Upper lobe of right lung (tissue), 1 donor: ENCODE measurements at regions not wholly inside any gene's neighbourhood (a gene's known extent, or its start where the extent isn't known, plus 50 kb on each side); places are given as distances from the start of the nearest gene placed in this dataset.

Source experiments
- ATAC-seq: fragments of 200-7000 bp; cut with Tn5 transposase; one replicate; pipeline ENCODE4 v1.9.1; 2020; ENCODE audit warnings: mild to moderate bottlenecking, moderate library complexity
- DNase-seq: peaks from one replicate; pipeline ENCODE4 v3.0.0-alpha.2; 2020
- H3K27ac ChIP-seq: fragments of 200-600 bp; one replicate; pipeline ENCODE4 v1.8.0; 2022
- H3K27me3 ChIP-seq: fragments of 200-600 bp; one replicate; pipeline ENCODE4 v1.8.0; 2022; ENCODE audit warnings: mild to moderate bottlenecking
- H3K36me3 ChIP-seq: fragments of 200-600 bp; one replicate; pipeline ENCODE4 v1.8.0; 2022
- H3K4me1 ChIP-seq: fragments of 200-600 bp; one replicate; pipeline ENCODE4 v1.8.0; 2022
- H3K4me3 ChIP-seq: fragments of 200-600 bp; one replicate; pipeline ENCODE4 v1.8.0; 2022; ENCODE audit warnings: mild to moderate bottlenecking
- H3K9me3 ChIP-seq: fragments of 200-600 bp; one replicate; pipeline ENCODE4 v1.8.0; 2022
- CTCF ChIP-seq: fragments of 200-600 bp; IDR thresholded peaks from one replicate; pipeline ENCODE4 v1.8.0; 2022; ENCODE audit warnings: antibody characterized with exemption
- intact Hi-C: fragments of 100-400 bp; cut with DNase I; formaldehyde crosslinking; loops from one replicate; pipeline ENCODE4 v1.11.0; 2022
- donor health status: DM: no; HTN: yes; CAD: no; lungs with severe emphysema.

DNA sequence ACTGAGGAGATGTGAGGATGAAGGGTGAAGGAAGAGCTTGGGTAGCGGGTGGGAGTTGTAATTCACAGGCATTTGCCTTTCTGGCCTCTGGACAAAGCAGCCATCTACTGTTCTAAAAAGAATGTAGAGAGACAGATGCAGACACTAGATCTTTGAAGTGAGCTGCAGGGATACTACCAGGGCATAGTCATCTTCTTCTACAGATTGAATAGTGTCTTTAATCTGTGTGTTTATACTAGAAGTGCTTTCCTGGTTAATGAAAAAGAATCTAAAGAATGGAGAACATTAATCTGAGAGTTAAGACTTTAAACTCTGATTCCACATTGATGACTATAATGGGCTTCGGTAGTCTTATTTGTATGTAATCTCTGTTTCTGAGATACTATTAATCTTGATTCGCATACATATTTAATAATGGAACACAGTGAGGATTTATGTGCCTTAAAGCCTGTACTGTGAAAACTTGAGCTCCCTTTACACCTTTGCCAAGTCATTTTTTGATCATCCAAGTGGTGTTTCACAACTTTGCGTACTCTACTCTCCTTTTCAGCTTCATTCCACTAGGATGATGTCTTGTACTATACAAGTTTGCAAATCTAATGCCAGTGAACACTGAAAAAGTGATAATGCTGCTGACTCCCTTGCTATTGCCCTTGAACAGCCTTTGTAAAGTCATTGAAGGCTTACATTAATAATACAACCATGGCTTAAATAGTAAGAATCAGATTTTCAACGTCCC, 2199.4 kb upstream of the PCDH20 start:
- Histone ChIP-seq H3K4me3 (no peak overlapping the region), H3K27me3 (peaks cover 5% of the 10 kb centered on the region), H3K27ac (no peak overlapping the region), H3K4me1 (no peaks in the 10 kb centered on the region), H3K9me3 (no peaks in the 10 kb centered on the region), H3K36me3 (no peaks in the 10 kb centered on the region)
- no peak for ATAC-seq
- no peak for TF ChIP-seq CTCF
- intact Hi-C loops, result no loop called here
- DNase-seq, result no peak

GRCh38 chr13:63607153-63607552, 2191.5 kb upstream of the PCDH20 start:
- no peak for TF ChIP-seq CTCF
- Histone ChIP-seq H3K27me3 (no peaks in the 10 kb centered on the region), H3K27ac (no peak overlapping the region), H3K9me3 (peaks cover 3% of the 10 kb centered on the region), H3K4me3 (no peak overlapping the region), H3K4me1 (no peaks in the 10 kb centered on the region), H3K36me3 (no peaks in the 10 kb centered on the region)
- intact Hi-C loops, result no loop called here
- no peak for DNase-seq
- ATAC-seq, result no peak

GRCh38 chr13:63605962-63606361, 2190.3 kb upstream of the PCDH20 start:
- no peak overlapping the region for H3K4me3 ChIP-seq
- H3K36me3 ChIP-seq, result no peaks in the 10 kb centered on the region
- no peaks in the 10 kb centered on the region for H3K4me1 ChIP-seq
- H3K9me3 ChIP-seq, result peaks cover 3% of the 10 kb centered on the region
- ATAC-seq, result no peak
- intact Hi-C loops, result no loop called here
- no peak overlapping the region for H3K27ac ChIP-seq
- no peaks in the 10 kb centered on the region for H3K27me3 ChIP-seq
- DNase-seq, result no peak
- TF ChIP-seq CTCF, result no peak

DNA sequence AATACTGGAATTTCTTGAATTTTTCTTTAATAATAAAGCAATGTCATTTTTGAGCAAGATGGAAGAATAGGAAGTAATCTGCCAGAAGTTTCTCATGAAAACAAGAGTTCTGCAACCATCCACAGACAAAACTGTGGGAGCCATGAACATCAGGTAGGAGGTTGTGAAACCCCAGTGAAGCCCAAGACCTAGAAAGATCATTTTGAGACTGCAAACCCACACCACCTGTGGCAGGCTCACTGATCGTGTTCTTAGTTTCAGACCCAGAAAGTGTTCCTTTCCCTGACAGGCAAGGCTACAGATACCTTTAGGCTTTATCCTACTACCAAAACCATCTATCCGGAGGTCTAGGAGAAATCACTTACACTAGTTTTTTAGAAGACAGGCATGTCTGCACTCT, 2189.8 kb upstream of the PCDH20 start:
- no peak overlapping the region for H3K27ac ChIP-seq
- no peaks in the 10 kb centered on the region for H3K4me1 ChIP-seq
- intact Hi-C loops, result no loop called here
- H3K27me3 ChIP-seq, result no peaks in the 10 kb centered on the region
- H3K9me3 ChIP-seq, result peaks cover 3% of the 10 kb centered on the region
- TF ChIP-seq CTCF, result no peak
- ATAC-seq (no peak), DNase-seq (no peak)
- no peak overlapping the region for H3K4me3 ChIP-seq
- H3K36me3 ChIP-seq, result no peaks in the 10 kb centered on the region

DNA sequence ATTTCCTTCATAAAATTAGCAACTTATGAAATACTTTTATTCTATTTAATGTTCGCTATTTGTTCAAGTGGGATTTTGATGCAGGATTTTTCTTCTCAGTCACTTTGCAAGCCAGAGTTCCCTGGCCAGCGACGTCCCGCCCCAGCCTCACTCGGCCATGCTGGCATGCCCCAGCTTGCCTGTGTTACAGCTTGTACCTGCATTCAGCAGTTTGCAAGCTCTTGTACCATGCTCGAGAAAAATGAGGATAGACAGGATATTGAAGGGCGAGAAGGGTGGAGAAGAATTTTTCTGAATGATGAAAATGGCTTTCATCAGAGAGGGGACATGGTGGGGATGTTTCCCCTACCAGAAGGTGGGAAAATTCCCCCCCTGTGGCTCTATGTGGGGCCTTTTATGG, 2180.2 kb upstream of the PCDH20 start:
- Histone ChIP-seq H3K4me3 (no peak overlapping the region), H3K27me3 (no peaks in the 10 kb centered on the region), H3K27ac (no peak overlapping the region), H3K4me1 (no peaks in the 10 kb centered on the region), H3K9me3 (no peaks in the 10 kb centered on the region), H3K36me3 (no peaks in the 10 kb centered on the region)
- TF ChIP-seq CTCF, result no peak
- DNase-seq, result no peak
- ATAC-seq, result no peak
- intact Hi-C loops, result no loop called here

- no peaks in the 10 kb centered on the region for H3K36me3 ChIP-seq
- no peak for DNase-seq
- TF ChIP-seq CTCF, result no peak
- H3K4me3 ChIP-seq, result no peak overlapping the region
- intact Hi-C loops, result no loop called here
- H3K4me1 ChIP-seq, result no peaks in the 10 kb centered on the region
- no peak overlapping the region for H3K27ac ChIP-seq
- H3K27me3 ChIP-seq, result no peaks in the 10 kb centered on the region
- ATAC-seq, result no peak
- H3K9me3 ChIP-seq, result peaks cover 7% of the 10 kb centered on the region
Observed at GRCh38 chr13:63586467-63586866, 2170.8 kb upstream of the PCDH20 start.
